Astrocyte of the hippocampus (primary cell): ENCODE measurements at regions not wholly inside any gene's neighbourhood (a gene's known extent, or its start where the extent isn't known, plus 50 kb on each side); places are given as distances from the start of the nearest gene placed in this dataset.
A peak's percentile ranks its signal among the peaks of the same experiment; 100 is the strongest.

Source experiments
- DNase-seq: peaks from one replicate; pipeline ENCODE4 v3.0.0; 2011; ENCODE audit warnings: low read depth, low spot score

GRCh38 chr6:73885393-73885792, 189.4 kb downstream of the CD109 start:
- DNase-seq, result no peak

- DNase-seq, result no peak
Measured at GRCh38 chr6:73884540-73884939, 188.5 kb downstream of the CD109 start.

GRCh38 chr6:73879501-73880293, 183.7 kb downstream of the CD109 start:
- no peak for DNase-seq

GRCh38 chr6:73878403-73878802, 182.4 kb downstream of the CD109 start:
- peak; percentile 8 for DNase-seq
